Right lung (tissue), 2 donors: ENCODE measurements at regions not wholly inside any gene's neighbourhood (a gene's known extent, or its start where the extent isn't known, plus 50 kb on each side); places are given as distances from the start of the nearest gene placed in this dataset.

Experiments
- DNase-seq, 2 donors: peaks; one replicate each; pipeline ENCODE4 v3.0.0-alpha.2; 2013

GRCh38 chr2:180208841-180209240 lies 201.7 kb upstream of the CWC22 start:
- DNase-seq: no peak

- DNase-seq: no peak
These were observed 198.6 kb upstream of the CWC22 start for GRCh38 chr2:180205621-180206235.

DNA sequence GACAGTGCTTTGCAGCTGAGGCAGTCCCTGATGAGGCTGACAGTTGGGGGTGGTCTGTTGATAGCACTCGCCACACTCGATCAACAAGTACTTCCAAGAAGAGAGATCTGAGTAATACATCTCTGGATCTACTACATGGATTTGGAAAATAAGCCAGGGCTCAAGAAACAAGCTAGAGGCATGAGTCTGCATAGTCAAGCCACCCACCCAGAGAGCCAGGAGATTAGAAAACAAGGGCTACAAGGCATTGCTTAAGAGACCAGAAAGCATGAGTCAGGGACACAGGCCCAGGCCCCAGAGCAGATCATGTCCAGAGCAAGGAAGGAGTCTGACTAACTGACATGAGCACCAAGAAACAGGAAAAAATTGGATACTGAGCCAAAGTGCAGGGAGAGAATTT lies 196.9 kb upstream of the CWC22 start:
- DNase-seq: no peak

GRCh38 chr2:180202467-180202951 lies 195.4 kb upstream of the CWC22 start:
- DNase-seq: peak; percentile 62 to 75

DNA sequence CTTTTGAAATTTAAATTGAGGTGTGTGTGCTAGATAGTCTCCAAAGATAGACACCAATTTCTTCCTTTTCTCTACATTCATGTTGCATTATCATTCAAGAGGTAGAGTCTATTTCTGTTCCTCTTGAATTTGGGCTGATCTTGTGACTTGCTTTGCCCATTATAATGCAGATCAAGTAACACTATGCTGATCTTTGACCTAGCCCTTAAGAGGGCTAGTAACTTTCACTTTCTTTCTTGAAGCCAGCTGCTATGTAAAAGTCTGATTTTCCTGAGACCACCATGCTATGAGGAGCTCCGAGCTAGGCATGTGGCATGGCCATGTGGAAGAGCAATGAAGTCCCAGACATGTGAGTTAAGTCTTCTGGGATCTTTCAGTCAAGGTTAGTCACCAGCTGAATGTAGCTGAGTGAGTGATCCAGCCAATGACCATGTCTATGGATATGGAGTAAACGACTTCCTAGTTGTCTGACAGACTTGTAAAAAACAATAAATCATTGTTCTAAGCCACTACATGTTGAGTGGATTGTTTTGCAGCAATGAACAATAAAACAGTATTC lies 189.4 kb upstream of the CWC22 start:
- no peak for DNase-seq

DNA sequence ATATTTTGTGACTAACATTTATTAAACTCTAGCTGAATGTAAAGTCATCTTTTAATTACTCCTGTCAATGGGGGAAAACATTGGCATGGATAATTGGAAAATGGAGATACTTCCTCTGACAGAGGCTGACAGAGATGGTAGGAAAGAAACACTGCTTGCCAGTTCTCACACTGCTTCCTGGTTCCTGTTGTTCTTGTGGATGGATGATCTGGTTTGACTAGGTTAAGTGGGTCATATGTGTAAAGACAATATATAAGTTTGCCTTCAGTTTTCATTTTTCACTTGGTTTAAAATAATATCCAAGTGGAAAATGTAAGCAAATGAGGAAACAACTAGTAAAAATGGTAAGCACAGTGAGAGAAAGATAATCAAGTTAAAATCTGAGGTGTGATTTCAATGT lies 188.8 kb upstream of the CWC22 start:
- DNase-seq: no peak

DNA sequence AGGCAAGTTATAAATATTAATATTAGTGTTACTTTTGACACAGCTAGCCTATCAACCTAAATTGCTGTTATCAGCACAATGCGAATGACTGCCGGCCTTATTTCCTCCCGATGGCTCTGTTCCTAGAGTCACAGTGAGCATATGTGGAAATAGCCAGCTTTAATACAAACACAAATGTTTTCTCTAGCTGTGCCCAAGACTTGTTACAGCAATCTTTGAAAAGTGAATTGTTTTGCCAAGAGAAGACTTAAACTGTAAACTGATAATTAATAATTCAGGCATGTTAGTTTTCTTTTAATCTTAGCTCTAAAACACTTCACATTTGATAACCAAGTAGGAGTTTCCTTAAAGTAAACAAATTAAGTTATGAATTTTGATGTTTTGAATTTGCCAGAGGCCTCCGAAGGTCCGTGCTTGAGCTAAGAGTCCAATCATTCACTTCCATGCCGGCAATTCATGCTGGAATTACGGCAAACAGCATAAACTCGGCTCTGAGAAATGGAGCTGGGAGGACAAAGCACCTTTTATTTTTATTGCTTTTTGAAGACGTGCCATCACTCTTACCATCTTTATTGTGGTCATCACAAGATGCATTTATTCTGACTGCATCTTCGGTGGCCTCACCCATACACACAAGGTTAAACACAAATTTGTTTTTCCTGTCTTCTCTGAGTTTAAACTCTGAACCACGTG lies 184.5 kb upstream of the CWC22 start:
- peak; percentile 54 to 66 for DNase-seq

GRCh38 chr2:180190851-180191250 lies 183.8 kb upstream of the CWC22 start:
- no peak for DNase-seq

DNA sequence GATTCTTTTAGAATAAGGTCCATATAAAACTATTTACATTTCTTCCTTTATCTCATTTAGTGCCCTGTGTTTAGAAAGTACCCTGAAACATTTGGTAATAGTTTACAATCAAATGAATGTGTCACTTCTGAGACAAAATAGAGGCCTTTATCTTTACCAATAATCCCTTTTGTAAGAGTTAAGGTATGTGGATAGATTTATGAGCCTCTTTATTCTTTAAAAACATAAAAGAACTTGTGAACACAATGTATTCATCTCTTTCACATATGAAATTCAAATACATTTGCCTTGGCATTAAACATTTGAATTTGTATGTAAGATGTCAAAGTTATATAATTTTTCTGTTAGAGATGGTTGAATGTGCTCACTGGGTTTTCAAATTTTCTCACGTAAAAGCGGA lies 180.5 kb upstream of the CWC22 start:
- DNase-seq: no peak

DNA sequence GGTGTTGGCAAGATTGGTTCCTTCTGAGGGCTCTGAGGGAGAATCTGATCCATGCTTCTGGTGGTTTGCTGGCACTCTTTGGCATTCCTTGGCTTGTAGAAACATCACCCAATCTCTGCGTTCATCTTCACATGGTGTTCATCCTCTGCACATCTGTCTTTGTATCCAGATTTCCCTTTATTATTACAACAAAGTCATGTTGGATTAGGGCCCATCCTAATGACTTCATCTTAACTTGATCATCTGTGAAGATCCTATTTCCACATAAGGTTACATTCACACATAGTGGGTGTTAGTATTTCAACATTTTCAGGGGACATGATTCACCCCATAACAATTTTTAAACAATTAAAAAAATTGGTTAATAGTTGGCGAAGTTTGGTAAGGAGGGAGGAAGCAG lies 177.4 kb upstream of the CWC22 start:
- no peak for DNase-seq

DNA sequence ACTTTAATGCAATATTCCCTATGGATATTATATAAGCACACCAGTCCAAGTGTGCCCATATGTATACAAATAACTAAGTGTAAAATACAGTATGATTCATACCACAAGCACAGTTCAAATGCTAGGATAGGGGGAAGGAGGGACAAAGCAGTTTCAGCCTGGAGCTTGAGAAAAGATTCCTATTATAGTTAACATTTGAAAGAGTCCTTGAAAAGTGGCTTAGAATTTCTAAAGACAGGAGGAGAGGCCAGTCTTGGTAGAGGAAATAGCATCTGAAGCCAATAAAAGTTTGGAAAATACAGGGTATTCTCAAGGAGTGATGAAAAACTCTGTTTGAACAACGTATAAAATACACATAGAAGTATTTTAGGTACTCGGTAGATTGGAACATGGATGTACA lies 173.4 kb upstream of the CWC22 start:
- no peak for DNase-seq

DNA sequence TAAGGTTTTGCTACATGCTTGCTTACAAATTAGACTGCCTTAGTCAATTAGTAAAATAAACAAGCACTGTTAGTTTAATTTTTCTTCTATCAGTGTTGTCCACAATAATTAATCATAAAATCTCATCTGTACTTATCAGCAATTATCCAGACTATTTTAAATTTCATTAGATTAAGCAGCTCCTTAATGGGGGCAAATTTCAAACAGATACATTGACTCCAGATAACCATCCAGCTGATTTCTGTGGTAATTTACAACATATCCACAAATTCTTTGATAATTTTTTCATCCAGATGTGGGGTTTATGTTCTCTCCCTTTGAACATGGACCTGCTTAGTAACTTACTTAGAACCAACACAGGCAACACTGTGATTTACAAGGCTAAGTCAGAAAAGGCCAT lies 170.4 kb upstream of the CWC22 start:
- DNase-seq: no peak

DNA sequence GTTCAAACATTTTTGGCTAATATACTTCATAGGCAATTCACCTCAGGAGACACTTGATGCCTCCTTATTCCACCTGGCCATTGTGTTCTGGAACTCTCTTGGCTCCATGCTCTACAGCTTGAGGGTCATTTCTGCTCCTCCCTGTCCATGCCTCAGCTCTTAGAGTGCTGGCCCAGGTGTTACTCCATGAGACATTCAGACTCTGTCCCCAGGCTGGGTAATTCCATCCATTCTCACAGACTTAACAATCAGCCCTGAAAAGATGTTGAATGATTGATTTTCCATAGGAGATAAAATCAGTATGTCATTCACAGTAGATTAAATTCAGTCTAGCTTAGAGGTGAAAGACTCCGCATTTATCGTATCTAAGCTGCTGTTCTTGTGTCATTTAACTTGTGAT lies 168.6 kb upstream of the CWC22 start:
- DNase-seq: no peak

- DNase-seq: no peak
These were observed 167.5 kb upstream of the CWC22 start for GRCh38 chr2:180174580-180174979.

DNA sequence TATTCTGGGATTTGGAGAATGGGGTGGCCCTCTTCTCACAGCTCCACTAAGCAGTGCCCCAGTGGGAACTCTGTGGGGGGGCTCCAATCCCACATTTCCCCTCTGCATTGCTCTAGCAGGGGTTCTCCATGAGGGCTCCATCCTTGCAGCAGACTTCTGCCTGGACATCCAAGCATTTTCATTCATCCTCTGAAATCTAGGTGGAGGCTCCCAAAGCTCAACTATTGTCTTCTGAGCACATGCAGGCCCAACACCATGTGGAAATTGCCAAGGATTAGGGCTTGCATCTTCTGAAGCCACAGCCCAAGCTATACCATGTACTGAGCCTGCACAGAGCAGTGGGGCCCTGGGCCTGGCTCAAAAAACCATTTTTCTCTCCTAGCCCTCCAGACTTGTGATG lies 162.4 kb upstream of the CWC22 start:
- no peak for DNase-seq

DNA sequence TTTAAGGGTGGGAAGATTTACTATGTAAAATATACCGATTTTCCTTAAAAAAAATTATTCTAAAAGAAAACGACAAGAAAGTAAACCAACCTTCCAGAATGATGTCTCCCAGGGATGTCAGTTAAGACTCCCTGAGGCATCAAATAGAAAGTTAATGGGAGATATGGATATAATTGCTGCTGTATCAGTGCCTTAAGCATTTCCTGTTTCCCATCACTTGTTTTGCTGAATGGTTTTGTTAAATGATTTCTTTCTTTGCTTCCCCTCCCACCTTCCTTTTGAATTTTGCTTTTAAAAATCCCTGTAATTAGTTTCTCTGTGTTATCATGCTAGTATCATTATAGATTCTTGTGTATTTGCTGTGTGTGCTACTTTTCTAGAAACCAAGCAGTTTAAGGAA lies 154.3 kb upstream of the CWC22 start:
- no peak for DNase-seq

DNA sequence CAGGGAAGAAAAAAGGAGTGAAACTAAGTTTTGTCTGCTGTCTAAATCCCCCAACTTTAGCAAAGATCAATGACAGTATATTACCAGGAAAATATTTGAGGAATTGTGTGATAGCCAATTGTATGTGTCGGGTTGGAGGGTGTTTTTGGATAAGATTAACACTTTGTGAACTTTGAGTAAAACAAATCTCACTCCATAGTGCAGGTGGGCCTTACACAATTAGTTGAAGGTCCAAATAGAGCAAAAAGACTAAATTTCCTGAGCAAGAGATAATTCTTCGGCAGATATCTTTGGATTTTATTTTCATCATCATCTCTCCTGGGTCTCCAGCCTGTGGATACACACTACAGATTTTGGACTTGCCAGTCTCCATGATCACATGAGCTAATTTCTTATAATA lies 152.8 kb upstream of the CWC22 start:
- DNase-seq: no peak

DNA sequence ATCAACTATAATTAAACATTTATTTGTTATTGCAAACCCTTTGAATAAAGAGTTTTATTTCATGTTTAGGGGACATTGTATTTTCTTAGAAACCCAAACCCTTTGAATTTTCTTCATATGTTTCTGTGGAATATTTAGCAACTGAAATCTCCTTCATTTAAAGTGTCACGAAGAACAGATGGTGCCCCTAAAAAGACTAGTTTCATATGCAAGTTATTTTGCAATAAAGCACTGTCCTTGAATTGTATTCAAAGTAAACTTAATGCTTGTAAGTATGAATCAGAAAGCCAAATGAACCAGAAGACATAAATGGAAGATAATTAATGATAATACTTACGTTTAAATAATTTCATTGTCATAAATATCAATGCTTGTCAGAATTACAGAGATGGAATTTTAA lies 151.9 kb upstream of the CWC22 start:
- no peak for DNase-seq

DNA sequence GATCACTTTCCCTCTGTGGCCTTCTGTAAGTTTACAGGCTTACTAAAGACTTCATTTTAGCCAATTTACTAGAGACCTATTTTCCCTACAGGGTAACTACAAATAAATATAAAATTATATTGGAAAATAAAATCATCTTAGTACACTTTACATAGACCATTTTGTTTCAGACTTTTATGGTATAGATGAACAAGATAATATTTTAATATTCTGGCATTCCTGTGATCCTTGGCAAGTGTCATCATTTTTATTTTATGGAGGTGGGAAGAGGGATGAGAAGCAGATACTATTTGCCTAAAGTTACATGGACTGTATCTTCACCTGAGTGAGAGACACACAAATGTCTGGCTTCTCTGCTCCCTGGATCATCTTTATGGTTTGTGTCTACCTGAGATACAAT lies 149.6 kb upstream of the CWC22 start:
- no peak for DNase-seq

GRCh38 chr2:180150606-180151005 lies 143.5 kb upstream of the CWC22 start:
- no peak for DNase-seq

DNA sequence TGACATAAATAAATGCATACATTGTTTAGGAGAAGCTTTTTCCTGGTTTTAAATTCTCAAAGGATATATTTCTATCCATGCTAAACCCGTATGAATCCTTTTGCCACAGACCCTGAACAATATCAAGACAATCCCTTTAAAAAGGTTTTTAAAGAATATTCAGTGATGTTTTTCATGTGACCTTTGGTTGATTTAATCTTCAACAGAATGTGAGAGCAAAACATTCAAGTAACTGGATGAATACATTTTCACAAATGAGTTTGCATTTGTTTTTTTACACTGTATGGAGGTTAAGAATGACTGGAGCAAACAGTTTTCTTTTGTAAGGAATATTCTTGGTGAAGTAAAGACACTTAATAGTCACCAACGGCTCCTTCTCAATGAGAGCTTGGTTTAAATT lies 139.4 kb upstream of the CWC22 start:
- no peak for DNase-seq

DNA sequence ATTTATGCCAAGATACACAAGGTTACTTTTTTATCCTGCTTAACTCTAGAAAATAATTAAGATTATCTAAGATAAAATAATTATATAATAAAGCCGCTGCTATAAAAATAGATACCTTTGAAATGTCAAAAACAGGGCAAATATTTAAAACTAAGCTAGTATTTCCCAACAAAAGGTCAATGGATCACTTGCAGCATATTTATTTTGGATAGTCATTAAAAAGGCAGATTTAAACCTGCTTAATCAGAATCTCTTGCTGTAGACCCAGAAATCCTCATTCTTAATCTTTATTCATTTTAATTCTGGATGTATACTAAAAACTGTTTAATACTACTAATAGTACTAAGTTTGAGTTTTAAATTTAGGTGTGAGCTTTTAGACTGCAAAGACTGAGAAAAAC lies 139.0 kb upstream of the CWC22 start:
- DNase-seq: no peak

- DNase-seq: no peak
These were observed 138.1 kb upstream of the CWC22 start for GRCh38 chr2:180145163-180145562.

GRCh38 chr2:180144338-180144813 lies 137.3 kb upstream of the CWC22 start:
- no peak for DNase-seq
